Body of pancreas (tissue), 4 donors: ENCODE measurements at regions not wholly inside any gene's neighbourhood (a gene's known extent, or its start where the extent isn't known, plus 50 kb on each side); places are given as distances from the start of the nearest gene placed in this dataset.

Source experiments
- POLR2A ChIP-seq, 3 donors: fragments of 450-650 bp; IDR thresholded peaks; one replicate each; pipeline ENCODE4 v1.6.1; 2016; ENCODE audit warnings: antibody characterized with exemption in 3 of 3, mild to moderate bottlenecking in 2 of 3
- TF ChIP-seq, protein P1 (sequence below), 7 experiments: fragments of 450-650 bp in 4 of 7; fragments of 200-600 bp in 3 of 7; sonication (generic) in 3 of 7; IDR thresholded peaks; one replicate each; pipeline ENCODE4 v1.5.1; 2016 to 2019; ENCODE audit warnings: antibody characterized with exemption in 7 of 7

GRCh38 chr13:97866751-97867150, 86.7 kb upstream of the IPO5 start:
- TF ChIP-seq, protein P1, sequence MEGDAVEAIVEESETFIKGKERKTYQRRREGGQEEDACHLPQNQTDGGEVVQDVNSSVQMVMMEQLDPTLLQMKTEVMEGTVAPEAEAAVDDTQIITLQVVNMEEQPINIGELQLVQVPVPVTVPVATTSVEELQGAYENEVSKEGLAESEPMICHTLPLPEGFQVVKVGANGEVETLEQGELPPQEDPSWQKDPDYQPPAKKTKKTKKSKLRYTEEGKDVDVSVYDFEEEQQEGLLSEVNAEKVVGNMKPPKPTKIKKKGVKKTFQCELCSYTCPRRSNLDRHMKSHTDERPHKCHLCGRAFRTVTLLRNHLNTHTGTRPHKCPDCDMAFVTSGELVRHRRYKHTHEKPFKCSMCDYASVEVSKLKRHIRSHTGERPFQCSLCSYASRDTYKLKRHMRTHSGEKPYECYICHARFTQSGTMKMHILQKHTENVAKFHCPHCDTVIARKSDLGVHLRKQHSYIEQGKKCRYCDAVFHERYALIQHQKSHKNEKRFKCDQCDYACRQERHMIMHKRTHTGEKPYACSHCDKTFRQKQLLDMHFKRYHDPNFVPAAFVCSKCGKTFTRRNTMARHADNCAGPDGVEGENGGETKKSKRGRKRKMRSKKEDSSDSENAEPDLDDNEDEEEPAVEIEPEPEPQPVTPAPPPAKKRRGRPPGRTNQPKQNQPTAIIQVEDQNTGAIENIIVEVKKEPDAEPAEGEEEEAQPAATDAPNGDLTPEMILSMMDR (IDR thresholded peaks at IDR 0.05) = no peak
- no peak for TF ChIP-seq POLR2A (IDR thresholded peaks at IDR 0.05)
